Keratinocyte (primary cell): ENCODE measurements at regions not wholly inside any gene's neighbourhood (a gene's known extent, or its start where the extent isn't known, plus 50 kb on each side); places are given as distances from the start of the nearest gene placed in this dataset.

Source experiments
- DNase-seq: peaks from one replicate; pipeline ENCODE4 v3.0.0-alpha.2; 2011; ENCODE audit warnings: low read depth, missing footprints, low spot score
- FAIRE-seq: peaks from 2 replicates; lab custom pipeline; 2011; peaks lifted over from hg19 to GRCh38; lab: Jason Lieb, UNC
- H2AFZ ChIP-seq: 2 replicates; pipeline ENCODE4 v1.6.0; 2012; ENCODE audit warnings: low read length, control low read depth, inconsistent platforms; ENCODE audit not compliant: control insufficient read depth
- H3K27ac ChIP-seq: 2 replicates; pipeline ENCODE4 v1.5.1; 2011; ENCODE audit warnings: low read length; ENCODE audit not compliant: control insufficient read depth, insufficient read depth
- H3K27me3 ChIP-seq: 3 replicates; pipeline ENCODE4 v1.6.0; 2011; ENCODE audit warnings: low read length; ENCODE audit not compliant: control insufficient read depth, insufficient read depth; ENCODE audit errors: extremely low read depth
- H3K36me3 ChIP-seq, 2 experiments: 2 replicates in 1 of 2; 3 replicates in 1 of 2; pipeline ENCODE4 v1.5.1; 2011; ENCODE audit warnings: low read length in 2 of 2, mild to moderate bottlenecking in 1 of 2; ENCODE audit not compliant: control insufficient read depth in 2 of 2, insufficient read depth in 2 of 2; ENCODE audit errors: extremely low read depth in 1 of 2
- H3K4me1 ChIP-seq: 3 replicates; pipeline ENCODE4 v1.5.1; 2011; ENCODE audit warnings: low read length; ENCODE audit not compliant: control insufficient read depth, insufficient read depth; ENCODE audit errors: extremely low read depth
- H3K4me2 ChIP-seq: 3 replicates; pipeline ENCODE4 v1.6.0; 2011; ENCODE audit warnings: low read depth, low read length; ENCODE audit not compliant: control insufficient read depth, insufficient read depth; ENCODE audit errors: extremely low read depth
- H3K4me3 ChIP-seq, 3 experiments: fragments of 200-600 bp in 1 of 3; sonication (generic) in 1 of 3; 2 replicates in 2 of 3; 3 replicates in 1 of 3; pipeline ENCODE4 v1.5.1; 2011 to 2016; ENCODE audit warnings: low read length in 3 of 3, mild to moderate bottlenecking in 3 of 3, control low read depth in 2 of 3, inconsistent platforms in 1 of 3, low read depth in 1 of 3, mixed read lengths in 1 of 3, mixed run types in 1 of 3, moderate library complexity in 1 of 3; ENCODE audit not compliant: control insufficient read depth in 2 of 3, insufficient read depth in 2 of 3; ENCODE audit errors: extremely low read depth in 1 of 3
- H3K79me2 ChIP-seq: 2 replicates; pipeline ENCODE4 v1.6.0; 2012; ENCODE audit warnings: low read length; ENCODE audit not compliant: control insufficient read depth, insufficient read depth
- H3K9ac ChIP-seq: 3 replicates; pipeline ENCODE4 v1.6.0; 2011; ENCODE audit warnings: low read length; ENCODE audit not compliant: control insufficient read depth, insufficient read depth; ENCODE audit errors: extremely low read depth
- H3K9me1 ChIP-seq: 3 replicates; pipeline ENCODE4 v1.6.0; 2011; ENCODE audit warnings: low read length; ENCODE audit not compliant: control insufficient read depth, insufficient read depth; ENCODE audit errors: extremely low read depth
- H3K9me3 ChIP-seq: 2 replicates; pipeline ENCODE4 v1.5.1; 2012; ENCODE audit warnings: low read depth, low read length; ENCODE audit not compliant: control insufficient read depth
- H4K20me1 ChIP-seq: 3 replicates; pipeline ENCODE4 v1.6.0; 2011; ENCODE audit warnings: low read length; ENCODE audit not compliant: control insufficient read depth, insufficient read depth; ENCODE audit errors: extremely low read depth
- EZH2 ChIP-seq: IDR thresholded peaks from one replicate; pipeline ENCODE4 v1.6.1; 2012; ENCODE audit warnings: inconsistent platforms, mild to moderate bottlenecking, low read length, moderate library complexity
- dilution Hi-C: fragments of 300-500 bp; cut with MboI; formaldehyde crosslinking; loops from one replicate; pipeline ENCODE4 v1.7.0; 2020; ENCODE audit warnings: low sequenced_read_pairs; ENCODE audit not compliant: extremely low pct_ligation_motif_present
- TF ChIP-seq, protein P1 (sequence below), 3 experiments: IDR thresholded peaks in 1 of 3; conservative IDR thresholded peaks in 1 of 3; optimal IDR thresholded peaks in 1 of 3; 2 replicates in 2 of 3; 3 replicates in 1 of 3; pipeline versions ENCODE3 to v1.5.1; 2011; ENCODE audit warnings: low read length in 3 of 3, mild to moderate bottlenecking in 3 of 3, moderate library complexity in 2 of 3, control low read depth in 1 of 3, inconsistent platforms in 1 of 3; ENCODE audit not compliant: insufficient read depth in 2 of 3; ENCODE audit errors: extremely low read depth in 1 of 3

DNA sequence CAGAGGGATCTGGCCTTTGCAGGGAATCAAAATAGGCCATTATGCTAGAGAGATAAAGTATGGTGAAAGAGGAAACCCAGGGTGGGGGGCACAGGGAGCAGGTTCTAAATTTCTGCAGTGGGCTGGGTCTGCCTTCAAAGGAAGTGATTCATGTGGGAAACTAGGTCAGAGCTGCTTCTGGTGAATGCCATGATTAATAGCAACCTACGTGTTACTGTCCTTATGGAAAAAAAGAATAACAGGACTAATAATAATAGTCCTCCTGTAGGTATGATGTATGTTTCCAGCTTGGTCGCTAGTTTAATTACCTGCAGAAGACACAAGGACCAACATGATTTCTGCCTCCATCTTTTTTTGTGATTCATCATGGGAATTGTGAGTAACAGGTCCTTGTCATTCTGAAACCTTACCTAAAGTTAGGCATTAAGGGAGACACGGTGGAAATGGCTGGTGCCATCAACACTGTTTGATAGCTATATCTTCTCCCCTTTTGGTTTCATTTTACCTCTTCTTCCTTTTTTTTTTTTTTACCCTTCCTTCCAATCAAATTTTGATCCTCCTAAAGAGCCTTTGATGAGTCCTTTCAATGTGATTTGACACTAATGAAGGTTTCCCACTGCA is 180.4 kb downstream of the CPEB2 start:
- TF ChIP-seq, protein P1, sequence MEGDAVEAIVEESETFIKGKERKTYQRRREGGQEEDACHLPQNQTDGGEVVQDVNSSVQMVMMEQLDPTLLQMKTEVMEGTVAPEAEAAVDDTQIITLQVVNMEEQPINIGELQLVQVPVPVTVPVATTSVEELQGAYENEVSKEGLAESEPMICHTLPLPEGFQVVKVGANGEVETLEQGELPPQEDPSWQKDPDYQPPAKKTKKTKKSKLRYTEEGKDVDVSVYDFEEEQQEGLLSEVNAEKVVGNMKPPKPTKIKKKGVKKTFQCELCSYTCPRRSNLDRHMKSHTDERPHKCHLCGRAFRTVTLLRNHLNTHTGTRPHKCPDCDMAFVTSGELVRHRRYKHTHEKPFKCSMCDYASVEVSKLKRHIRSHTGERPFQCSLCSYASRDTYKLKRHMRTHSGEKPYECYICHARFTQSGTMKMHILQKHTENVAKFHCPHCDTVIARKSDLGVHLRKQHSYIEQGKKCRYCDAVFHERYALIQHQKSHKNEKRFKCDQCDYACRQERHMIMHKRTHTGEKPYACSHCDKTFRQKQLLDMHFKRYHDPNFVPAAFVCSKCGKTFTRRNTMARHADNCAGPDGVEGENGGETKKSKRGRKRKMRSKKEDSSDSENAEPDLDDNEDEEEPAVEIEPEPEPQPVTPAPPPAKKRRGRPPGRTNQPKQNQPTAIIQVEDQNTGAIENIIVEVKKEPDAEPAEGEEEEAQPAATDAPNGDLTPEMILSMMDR (optimal IDR thresholded peaks at IDR 0.05 in 1 of 3, IDR thresholded peaks at IDR 0.05 in 1 of 3, conservative IDR thresholded peaks at IDR 0.05 in 1 of 3; ENCODE audit: extremely low read depth in 1 of 3, insufficient read depth in 2 of 3, low read length in 3 of 3): no peak
- TF ChIP-seq EZH2: no peak
- FAIRE-seq (no peak), DNase-seq (no peak)
- Histone ChIP-seq H3K9ac (no peak overlapping the region), H3K79me2 (no peaks in the 10 kb centered on the region), H3K27ac (no peak overlapping the region), H3K9me1 (no peaks in the 10 kb centered on the region), H4K20me1 (no peaks in the 10 kb centered on the region), H3K9me3 (no peaks in the 10 kb centered on the region), H3K4me2 (peak overlapping the region; percentile 16), H3K4me1 (peaks cover 8% of the 10 kb centered on the region), H2AFZ (no peak overlapping the region), H3K4me3 (no peak overlapping the region), H3K27me3 (no peaks in the 10 kb centered on the region), H3K36me3 (no peaks in the 10 kb centered on the region)
- dilution Hi-C loops: no loop called here

- Histone ChIP-seq H3K4me3 (no peak overlapping the region), H3K4me1 (peaks cover 8% of the 10 kb centered on the region), H3K79me2 (no peaks in the 10 kb centered on the region), H3K36me3 (no peaks in the 10 kb centered on the region), H3K27ac (no peak overlapping the region), H4K20me1 (no peaks in the 10 kb centered on the region), H3K4me2 (no peak overlapping the region), H2AFZ (no peak overlapping the region), H3K9me1 (no peaks in the 10 kb centered on the region), H3K27me3 (no peaks in the 10 kb centered on the region), H3K9me3 (no peaks in the 10 kb centered on the region), H3K9ac (no peak overlapping the region)
- dilution Hi-C loops: no loop called here
- no peak for FAIRE-seq
- no peak for DNase-seq
- TF ChIP-seq, protein P1 (optimal IDR thresholded peaks at IDR 0.05 in 1 of 3, IDR thresholded peaks at IDR 0.05 in 1 of 3, conservative IDR thresholded peaks at IDR 0.05 in 1 of 3; ENCODE audit: extremely low read depth in 1 of 3, insufficient read depth in 2 of 3, low read length in 3 of 3): no peak
- TF ChIP-seq EZH2: no peak
Observed at GRCh38 chr4:15186149-15186548, 183.9 kb downstream of the CPEB2 start.
